MM.1S (cell line): ENCODE measurements at regions not wholly inside any gene's neighbourhood (a gene's known extent, or its start where the extent isn't known, plus 50 kb on each side); places are given as distances from the start of the nearest gene placed in this dataset.

Experiments
- DNase-seq: peaks from one replicate; pipeline ENCODE4 v3.0.0-alpha.2; 2015
- H2AFZ ChIP-seq: fragments of 300-600 bp; sonication (generic); 2 replicates; pipeline ENCODE4 v1.6.0; 2016; ENCODE audit warnings: antibody characterized with exemption, low read length
- H3F3A ChIP-seq: fragments of 300-600 bp; sonication (generic); 2 replicates; pipeline ENCODE4 v1.6.1; 2016; ENCODE audit warnings: mild to moderate bottlenecking, antibody characterized with exemption, low read length, moderate library complexity, mixed read lengths; ENCODE audit not compliant: insufficient read depth
- H3K27ac ChIP-seq: fragments of 300-600 bp; sonication (generic); 2 replicates; pipeline ENCODE4 v1.5.1; 2016; ENCODE audit warnings: mild to moderate bottlenecking, low read length
- H3K27me3 ChIP-seq: fragments of 300-600 bp; sonication (generic); replicated peaks from 2 replicates; pipeline ENCODE4 v1.6.0; 2016; ENCODE audit warnings: low read length; ENCODE audit not compliant: insufficient read depth
- H3K36me3 ChIP-seq: fragments of 300-600 bp; sonication (generic); replicated peaks from 2 replicates; pipeline ENCODE4 v1.6.1; 2016; ENCODE audit warnings: mild to moderate bottlenecking, low read length, mixed read lengths; ENCODE audit not compliant: insufficient read depth
- H3K4me1 ChIP-seq: fragments of 300-600 bp; sonication (generic); 2 replicates; pipeline ENCODE4 v1.6.1; 2016; ENCODE audit warnings: low read length, mixed read lengths
- H3K4me2 ChIP-seq: fragments of 300-600 bp; sonication (generic); 2 replicates; pipeline ENCODE4 v1.6.0; 2016; ENCODE audit warnings: low read depth, low read length
- H3K4me3 ChIP-seq: fragments of 300-600 bp; sonication (generic); 2 replicates; pipeline ENCODE4 v1.5.1; 2016; ENCODE audit warnings: low read length, mixed read lengths
- H3K79me2 ChIP-seq: fragments of 300-600 bp; sonication (generic); 2 replicates; pipeline ENCODE4 v1.6.1; 2016; ENCODE audit warnings: mixed run types, low read length, mixed read lengths
- H3K9ac ChIP-seq: fragments of 300-600 bp; sonication (generic); 2 replicates; pipeline ENCODE4 v1.6.1; 2016; ENCODE audit warnings: low read length, mixed read lengths
- H3K9me2 ChIP-seq: fragments of 300-600 bp; sonication (generic); replicated peaks from 2 replicates; pipeline ENCODE4 v1.6.1; 2016; ENCODE audit warnings: mild to moderate bottlenecking, low read length, mixed read lengths; ENCODE audit not compliant: insufficient read depth
- H3K9me3 ChIP-seq: fragments of 300-600 bp; sonication (generic); replicated peaks from 2 replicates; pipeline ENCODE4 v1.6.1; 2016; ENCODE audit warnings: mild to moderate bottlenecking, low read length, mixed read lengths; ENCODE audit not compliant: insufficient read depth
- H4K20me1 ChIP-seq: fragments of 300-600 bp; sonication (generic); 2 replicates; pipeline ENCODE4 v1.6.1; 2016; ENCODE audit warnings: mild to moderate bottlenecking, low read length, moderate library complexity, mixed read lengths; ENCODE audit not compliant: insufficient read depth
- CTCF ChIP-seq: fragments of 300-600 bp; sonication (generic); IDR thresholded peaks from 2 replicates; pipeline ENCODE4 v1.5.1; 2016; ENCODE audit warnings: antibody characterized with exemption, low read length, mixed read lengths
- EZH2 ChIP-seq: fragments of 300-600 bp; sonication (generic); optimal IDR thresholded peaks from 2 replicates; pipeline ENCODE3; 2017; ENCODE audit warnings: low read depth, mild to moderate bottlenecking, antibody characterized with exemption, low read length, mixed read lengths
- EZH2phosphoT487 ChIP-seq: fragments of 300-600 bp; sonication (generic); IDR thresholded peaks from 2 replicates; pipeline ENCODE4 v1.6.1; 2018; ENCODE audit warnings: antibody characterized with exemption, low read length

DNA sequence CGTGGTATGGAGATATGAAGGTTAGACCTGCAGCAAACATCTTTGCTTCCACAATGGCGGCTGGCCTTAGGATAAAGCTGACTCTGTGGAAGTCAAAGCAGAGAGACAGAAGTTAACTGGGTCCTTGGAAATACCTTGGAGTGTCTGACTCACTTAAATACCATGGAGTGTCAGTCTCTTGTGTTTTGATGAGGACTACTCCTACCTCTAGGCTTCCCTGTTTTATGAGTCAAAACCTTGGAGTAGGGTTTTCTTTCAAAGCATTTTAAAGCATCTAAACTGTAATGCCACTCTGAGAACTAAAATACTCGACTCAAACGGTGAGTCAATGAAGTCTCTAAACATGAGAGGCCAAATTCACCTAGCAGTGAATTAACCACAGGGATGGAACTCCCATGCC lies 329.1 kb downstream of the SAMD5 start:
- TF ChIP-seq CTCF, result no peak
- no peak for TF ChIP-seq EZH2
- TF ChIP-seq EZH2phosphoT487, result no peak
- no peak overlapping the region for H3K4me3 ChIP-seq
- no peak for DNase-seq
- no peaks in the 10 kb centered on the region for H3K9me2 ChIP-seq
- H3K36me3 ChIP-seq, result no peaks in the 10 kb centered on the region
- H3F3A ChIP-seq, result no peaks in the 10 kb centered on the region
- H3K4me1 ChIP-seq, result no peaks in the 10 kb centered on the region
- no peak overlapping the region for H3K27ac ChIP-seq
- H3K4me2 ChIP-seq, result no peak overlapping the region
- H3K27me3 ChIP-seq, result no peaks in the 10 kb centered on the region
- no peak overlapping the region for H3K9ac ChIP-seq
- no peak overlapping the region for H2AFZ ChIP-seq
- H3K9me3 ChIP-seq, result no peaks in the 10 kb centered on the region
- no peaks in the 10 kb centered on the region for H3K79me2 ChIP-seq
- no peaks in the 10 kb centered on the region for H4K20me1 ChIP-seq

- no peak for DNase-seq
- H3K4me2 ChIP-seq, result no peak overlapping the region
- no peaks in the 10 kb centered on the region for H3K9me2 ChIP-seq
Measured at GRCh38 chr6:147839708-147840610, 331.5 kb downstream of the SAMD5 start.

DNA sequence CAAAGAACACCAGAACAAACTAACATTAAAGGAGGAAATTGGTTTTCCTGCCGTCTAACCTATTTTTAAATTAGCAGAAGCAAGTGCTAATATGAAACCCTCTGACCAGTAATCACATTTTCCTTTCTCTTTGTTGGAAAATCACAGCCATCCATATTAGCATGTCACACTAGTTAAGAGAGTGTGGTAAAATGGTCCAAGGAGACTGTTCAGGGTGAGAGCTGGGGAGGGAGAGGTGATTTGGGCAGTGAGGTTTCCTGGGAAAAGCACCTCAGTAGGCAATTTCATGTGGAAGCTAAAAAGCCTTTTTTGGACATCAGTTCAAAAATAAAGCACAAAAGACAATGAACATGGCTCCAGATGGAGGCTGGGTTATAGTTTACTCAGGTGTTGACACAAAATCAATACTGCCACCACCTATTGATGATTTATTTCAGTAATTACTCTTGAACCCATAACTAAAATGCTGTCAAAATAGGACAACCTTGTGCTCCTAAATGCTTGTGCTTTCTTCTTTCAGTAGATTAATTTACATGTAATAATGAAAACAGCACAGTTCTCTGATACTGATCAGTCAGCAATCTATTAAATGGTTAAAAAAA lies 333.2 kb downstream of the SAMD5 start:
- H3K4me2 ChIP-seq, result no peak overlapping the region
- H3K4me1 ChIP-seq, result no peaks in the 10 kb centered on the region
- no peak overlapping the region for H3K9ac ChIP-seq
- no peaks in the 10 kb centered on the region for H3K27me3 ChIP-seq
- H4K20me1 ChIP-seq, result no peaks in the 10 kb centered on the region
- TF ChIP-seq EZH2phosphoT487 (no peak), CTCF (no peak), EZH2 (no peak)
- H3K9me2 ChIP-seq, result no peaks in the 10 kb centered on the region
- no peaks in the 10 kb centered on the region for H3K79me2 ChIP-seq
- H3K9me3 ChIP-seq, result no peaks in the 10 kb centered on the region
- no peak overlapping the region for H3K4me3 ChIP-seq
- H3F3A ChIP-seq, result no peaks in the 10 kb centered on the region
- no peak overlapping the region for H3K27ac ChIP-seq
- no peak overlapping the region for H2AFZ ChIP-seq
- no peak for DNase-seq
- H3K36me3 ChIP-seq, result no peaks in the 10 kb centered on the region

More at GRCh38 chr6:147839708-147840610, 331.5 kb downstream of the SAMD5 start:
- Histone ChIP-seq H3K27me3 (no peaks in the 10 kb centered on the region), H3K9ac (no peak overlapping the region), H3K79me2 (no peaks in the 10 kb centered on the region), H3K27ac (no peak overlapping the region), H3K4me3 (no peak overlapping the region), H3K36me3 (no peaks in the 10 kb centered on the region), H4K20me1 (no peaks in the 10 kb centered on the region), H3K9me3 (no peaks in the 10 kb centered on the region), H3K4me1 (no peaks in the 10 kb centered on the region), H2AFZ (no peak overlapping the region), H3F3A (no peaks in the 10 kb centered on the region)
- TF ChIP-seq CTCF (no peak), EZH2phosphoT487 (no peak), EZH2 (no peak)
